Breast epithelium (tissue), 4 donors: ENCODE measurements at regions not wholly inside any gene's neighbourhood (a gene's known extent, or its start where the extent isn't known, plus 50 kb on each side); places are given as distances from the start of the nearest gene placed in this dataset.

Experiments used
- DNase-seq, 2 donors: peaks; one replicate each; pipeline ENCODE4 v3.0.0-alpha.2; 2019; ENCODE audit warnings: low spot score in 2 of 2
- H3K27ac ChIP-seq, 2 donors: fragments of 200-600 bp; sonication (generic) in 1 of 2; one replicate each; pipeline ENCODE4 v1.5.1; 2016 to 2019; ENCODE audit warnings: mild to moderate bottlenecking in 1 of 2
- H3K27me3 ChIP-seq, 2 donors: fragments of 200-600 bp; sonication (generic) in 1 of 2; one replicate each; pipeline versions ENCODE4 v1.5.1 to v1.6.0; 2017 to 2019; ENCODE audit warnings: control low read depth in 1 of 2, mild to moderate bottlenecking in 1 of 2
- H3K36me3 ChIP-seq: fragments of 200-600 bp; one replicate; pipeline ENCODE4 v1.5.1; 2019
- H3K4me1 ChIP-seq, 2 donors: fragments of 200-600 bp; sonication (generic); one replicate each; pipeline ENCODE4 v1.5.1; 2016 to 2019; ENCODE audit warnings: control low read depth in 1 of 2
- H3K4me3 ChIP-seq, 3 donors: fragments of 200-600 bp; sonication (generic); 1 replicate in 2 of 3; 2 replicates in 1 of 3; pipeline ENCODE4 v1.5.1; 2016 to 2019; ENCODE audit warnings: mild to moderate bottlenecking in 3 of 3, moderate library complexity in 2 of 3
- H3K9me3 ChIP-seq, 2 donors: fragments of 200-600 bp; sonication (generic) in 1 of 2; one replicate each; pipeline ENCODE4 v1.5.1; 2016 to 2019; ENCODE audit warnings: control low read depth in 1 of 2
- CTCF ChIP-seq, 3 donors: fragments of 450-650 bp; IDR thresholded peaks; one replicate each; pipeline ENCODE4 v1.5.1; 2016 to 2017; ENCODE audit warnings: antibody characterized with exemption in 3 of 3, mild to moderate bottlenecking in 3 of 3, moderate library complexity in 3 of 3
- POLR2A ChIP-seq: fragments of 450-650 bp; IDR thresholded peaks from one replicate; pipeline ENCODE4 v1.6.1; 2016; ENCODE audit warnings: antibody characterized with exemption, mild to moderate bottlenecking, moderate library complexity
- POLR2AphosphoS5 ChIP-seq, 3 donors: sonication (generic); formaldehyde crosslinking; IDR thresholded peaks; one replicate each; pipeline ENCODE4 v1.6.1; 2017; ENCODE audit warnings: antibody characterized with exemption in 3 of 3
- intact Hi-C: fragments of 100-400 bp; cut with DNase I; formaldehyde crosslinking; loops from one replicate; pipeline ENCODE4 v1.15.1; 2023; ENCODE audit warnings: low total_unique reads

DNA sequence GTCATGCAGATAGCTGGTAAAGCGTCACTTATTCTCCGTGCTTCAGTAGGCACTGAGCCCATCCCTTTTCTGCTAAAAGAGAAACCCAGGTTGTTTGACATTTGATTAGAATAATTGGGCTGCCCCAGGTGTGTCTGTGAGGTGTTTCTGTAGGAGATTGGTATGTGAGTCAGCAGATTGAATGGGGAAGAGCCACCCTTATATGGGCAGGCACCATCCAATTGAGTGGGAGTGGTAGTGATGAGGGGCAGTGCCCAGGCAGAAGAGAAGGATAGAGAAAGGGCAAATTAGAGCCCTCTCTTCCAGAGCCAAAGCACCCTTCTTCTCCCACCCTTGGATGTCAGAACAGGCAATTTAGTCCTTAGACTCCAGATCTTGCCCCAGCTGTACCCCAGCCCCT is 384.3 kb upstream of the GBE1 start:
- Histone ChIP-seq H3K36me3 (no peaks in the 10 kb centered on the region), H3K27me3 (no peaks in the 10 kb centered on the region), H3K27ac (no peak overlapping the region), H3K9me3 (no peaks in the 10 kb centered on the region), H3K4me1 (no peaks in the 10 kb centered on the region), H3K4me3 (no peak overlapping the region)
- TF ChIP-seq CTCF (IDR thresholded peaks at IDR 0.05) (no peak), POLR2A (no peak), POLR2AphosphoS5 (IDR thresholded peaks at IDR 0.05) (no peak)
- no peak for DNase-seq
- intact Hi-C loops: no loop called here

DNA sequence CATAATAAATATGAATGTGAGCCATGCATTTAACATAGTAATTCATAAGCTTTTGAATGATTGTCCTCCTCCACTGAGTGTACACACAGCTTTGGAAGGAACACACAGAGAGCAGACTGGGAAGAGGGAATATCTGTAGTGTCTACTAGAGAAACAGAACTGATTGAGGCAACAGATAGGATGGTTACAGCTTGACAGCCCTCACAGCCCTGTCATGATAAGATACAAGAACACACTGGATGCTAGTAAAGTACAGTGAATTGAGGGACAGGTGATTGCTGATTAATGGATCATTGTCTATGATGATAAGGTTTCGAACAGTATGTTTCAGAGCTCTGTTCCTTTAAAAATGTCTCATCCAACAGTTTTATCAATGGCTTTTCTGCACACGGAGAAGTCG is 383.4 kb upstream of the GBE1 start:
- Histone ChIP-seq H3K4me3 (no peak overlapping the region), H3K36me3 (no peaks in the 10 kb centered on the region), H3K4me1 (no peaks in the 10 kb centered on the region), H3K27me3 (no peaks in the 10 kb centered on the region), H3K9me3 (no peaks in the 10 kb centered on the region), H3K27ac (no peak overlapping the region)
- no peak for DNase-seq
- intact Hi-C loops: no loop called here
- TF ChIP-seq POLR2AphosphoS5 (IDR thresholded peaks at IDR 0.05): no peak
- no peak for TF ChIP-seq CTCF (IDR thresholded peaks at IDR 0.05)
- TF ChIP-seq POLR2A: no peak

DNA sequence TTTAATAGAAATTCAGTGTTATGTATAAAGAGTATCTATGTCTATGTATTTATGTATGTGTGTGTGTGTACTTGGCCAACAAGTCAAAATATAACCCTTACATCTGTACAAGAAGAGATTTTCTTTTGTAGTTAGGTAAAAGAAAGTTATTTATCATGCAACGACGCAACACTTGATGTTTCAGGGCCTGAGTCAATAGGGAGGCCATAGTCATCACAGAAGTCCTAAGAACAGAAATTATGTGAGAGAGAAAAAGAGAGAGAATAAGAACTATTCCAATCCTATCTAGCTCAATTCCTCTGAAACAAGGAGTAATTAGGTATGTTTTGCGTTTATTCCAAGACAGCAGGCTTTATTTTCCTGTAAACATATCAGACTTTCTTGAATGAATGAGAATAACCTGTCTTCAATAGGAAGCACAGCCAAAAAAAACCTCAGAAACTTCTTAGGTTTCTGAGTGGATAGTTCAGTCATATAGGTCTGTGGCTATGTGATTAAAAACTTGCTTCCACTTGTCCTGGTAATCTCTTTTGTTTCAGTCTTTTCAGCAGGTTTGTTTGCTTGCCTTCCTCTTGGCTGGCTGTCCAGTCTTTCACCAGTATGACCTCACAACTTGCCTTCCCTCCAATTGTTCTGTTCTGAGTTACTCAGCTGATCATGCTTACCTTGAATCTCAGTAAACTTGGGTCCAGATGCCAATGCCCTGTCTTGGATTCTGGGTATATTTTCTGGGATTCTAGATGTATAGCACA is 382.4 kb upstream of the GBE1 start:
- peaks cover 6 to 7% of the 10 kb centered on the region in 2 donors for H3K9me3 ChIP-seq
- no peaks in the 10 kb centered on the region for H3K27me3 ChIP-seq
- no peak overlapping the region for H3K27ac ChIP-seq
- H3K36me3 ChIP-seq: no peaks in the 10 kb centered on the region
- DNase-seq: no peak
- no peak overlapping the region for H3K4me3 ChIP-seq
- intact Hi-C loops: no loop called here
- TF ChIP-seq POLR2A (no peak), CTCF (IDR thresholded peaks at IDR 0.05) (no peak), POLR2AphosphoS5 (IDR thresholded peaks at IDR 0.05) (no peak)
- no peaks in the 10 kb centered on the region for H3K4me1 ChIP-seq

GRCh38 chr3:82141592-82141991 is 380.1 kb upstream of the GBE1 start:
- no peaks in the 10 kb centered on the region for H3K36me3 ChIP-seq
- peaks cover 6 to 7% of the 10 kb centered on the region in 2 donors for H3K9me3 ChIP-seq
- H3K27me3 ChIP-seq: no peaks in the 10 kb centered on the region
- H3K27ac ChIP-seq: no peak overlapping the region
- no peak for DNase-seq
- H3K4me1 ChIP-seq: no peaks in the 10 kb centered on the region
- no peak for TF ChIP-seq CTCF (IDR thresholded peaks at IDR 0.05)
- TF ChIP-seq POLR2AphosphoS5 (IDR thresholded peaks at IDR 0.05): no peak
- TF ChIP-seq POLR2A: no peak
- intact Hi-C loops: no loop called here
- no peak overlapping the region for H3K4me3 ChIP-seq

- Histone ChIP-seq H3K9me3 (peaks cover 6 to 7% of the 10 kb centered on the region in 2 donors), H3K4me1 (no peaks in the 10 kb centered on the region), H3K36me3 (no peaks in the 10 kb centered on the region), H3K27me3 (no peaks in the 10 kb centered on the region), H3K27ac (no peak overlapping the region), H3K4me3 (no peak overlapping the region)
- no peak for DNase-seq
- TF ChIP-seq POLR2A (no peak), POLR2AphosphoS5 (IDR thresholded peaks at IDR 0.05) (no peak), CTCF (IDR thresholded peaks at IDR 0.05) (no peak)
- intact Hi-C loops: loop anchor here (5.0 kb wide), 1 partner anchor 959 kb away; no protein-coding TSS in a partner anchor
Observed at GRCh38 chr3:82137861-82138260, 376.4 kb upstream of the GBE1 start.
